G401 (cell line): ENCODE measurements at regions not wholly inside any gene's neighbourhood (a gene's known extent, or its start where the extent isn't known, plus 50 kb on each side); places are given as distances from the start of the nearest gene placed in this dataset.
"Not testable (repeated sequence)": the region's sequence is repeated elsewhere in the genome, so short reads cannot be mapped to it uniquely, and the experiment has no call there.

Experiments
- DNase-seq: peaks from one replicate; pipeline ENCODE4 v3.0.0-alpha.2; 2015; ENCODE audit warnings: low spot score
- in situ Hi-C: cut with HindIII; loops from 2 replicates; pipeline ENCODE4 v1.10.0; 2016; ENCODE audit warnings: low sequenced_read_pairs, mixed read lengths

DNA sequence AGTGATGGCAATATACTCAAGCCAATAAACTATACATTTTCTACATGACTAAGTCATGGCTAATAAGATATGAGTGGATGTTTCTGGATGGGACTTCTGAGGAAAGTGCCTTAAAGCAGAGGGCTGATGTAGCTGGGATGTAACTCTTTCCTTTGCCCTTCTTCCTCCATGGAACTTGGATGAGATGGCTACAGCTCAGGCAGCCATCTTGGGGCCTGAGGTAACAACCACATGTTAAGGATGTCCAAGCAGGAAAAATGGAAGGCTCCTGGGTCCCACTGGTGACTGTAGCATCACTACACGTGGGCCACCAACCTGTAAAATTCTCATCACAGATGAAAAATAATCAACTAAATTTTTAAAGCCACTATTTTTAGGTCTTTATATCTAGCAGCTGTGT, 54.4 kb upstream of the GRIP1 start:
- DNase-seq = no peak
- in situ Hi-C loops = no loop called here

DNA sequence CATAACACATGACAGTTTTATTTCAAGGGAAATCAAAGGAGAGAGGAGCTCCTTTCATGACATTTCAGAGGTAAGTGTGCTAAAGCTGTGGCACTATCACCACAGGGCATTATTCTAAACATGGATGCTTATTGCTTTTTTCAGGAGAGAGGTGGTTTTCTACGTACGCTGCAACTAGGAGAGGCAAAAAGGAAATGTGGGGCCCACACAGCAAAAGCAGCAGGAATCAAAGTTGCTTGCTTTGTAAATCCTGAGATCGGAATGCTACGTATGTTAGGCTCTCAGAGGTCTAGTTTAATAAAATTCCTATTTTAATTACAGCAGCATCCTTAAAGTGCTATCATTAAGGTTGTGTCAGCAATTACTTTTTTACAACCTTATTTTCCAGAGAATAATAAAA, 55.0 kb upstream of the GRIP1 start:
- in situ Hi-C loops = no loop called here
- DNase-seq = no peak

DNA sequence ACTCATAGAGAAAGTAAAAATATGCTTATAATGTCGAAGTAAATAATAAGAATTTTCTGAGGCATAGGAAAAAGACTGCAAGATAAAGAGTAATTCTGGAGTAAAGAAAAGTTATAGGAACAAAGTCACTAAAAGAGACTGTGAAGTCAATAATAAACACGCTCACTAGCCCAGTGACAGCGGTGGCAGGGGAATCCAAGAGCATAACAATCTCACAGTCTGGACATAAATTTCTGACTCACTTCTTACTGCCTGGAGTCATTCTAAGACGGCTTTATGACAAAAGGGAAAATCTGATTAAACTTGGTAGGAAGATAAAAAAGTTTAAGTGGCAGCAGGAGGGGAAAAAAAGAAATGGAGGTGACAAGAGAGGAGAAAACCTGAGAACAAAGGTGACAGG, 56.4 kb upstream of the GRIP1 start:
- DNase-seq = no peak
- in situ Hi-C loops = no loop called here

- no peak for DNase-seq
- in situ Hi-C loops = no loop called here
Measured at GRCh38 chr12:66736931-66737330, 58.1 kb upstream of the GRIP1 start.

GRCh38 chr12:66739266-66739665, 60.4 kb upstream of the GRIP1 start:
- DNase-seq = no peak
- in situ Hi-C loops = no loop called here

GRCh38 chr12:66739940-66740651, 61.2 kb upstream of the GRIP1 start:
- DNase-seq = no peak
- in situ Hi-C loops = no loop called here

DNA sequence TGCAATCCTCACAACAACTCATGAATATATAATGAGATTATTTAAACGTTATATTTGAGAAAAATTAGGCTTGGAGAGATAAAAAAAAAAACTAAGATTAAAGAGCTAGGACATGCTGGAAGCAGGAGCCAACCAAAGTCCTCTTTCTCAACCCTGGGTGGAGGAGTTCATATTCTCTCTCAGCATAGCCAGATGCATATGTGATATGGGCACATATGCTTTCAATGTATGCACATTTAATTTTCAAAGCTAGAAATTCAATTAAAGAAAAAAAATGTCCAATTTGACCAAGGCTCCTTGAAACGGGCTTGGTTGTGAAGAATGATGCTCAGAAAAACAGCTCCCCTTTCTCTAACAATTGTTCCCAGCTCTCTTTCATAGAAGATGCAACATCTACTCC, 61.9 kb upstream of the GRIP1 start:
- in situ Hi-C loops = no loop called here
- DNase-seq = no peak

DNA sequence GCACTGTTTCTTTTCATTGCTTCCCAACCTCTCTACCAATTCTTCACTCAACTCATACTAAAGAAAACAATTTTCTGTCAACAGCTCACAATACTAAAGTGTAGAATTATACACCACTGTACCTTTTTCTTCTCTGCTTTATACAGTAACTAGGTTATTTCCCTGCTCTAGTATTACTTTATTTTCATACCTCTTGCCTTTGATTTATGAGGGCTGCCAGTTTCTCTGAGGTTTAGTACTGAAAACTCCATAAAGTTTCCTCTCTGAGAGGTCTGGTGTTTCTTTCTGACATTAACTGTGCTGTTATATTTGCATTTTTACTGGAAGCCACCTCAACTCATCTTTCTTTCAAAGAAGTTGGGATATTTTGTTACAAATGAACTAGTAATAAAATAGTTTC, 63.0 kb upstream of the GRIP1 start:
- in situ Hi-C loops = no loop called here
- no peak for DNase-seq

DNA sequence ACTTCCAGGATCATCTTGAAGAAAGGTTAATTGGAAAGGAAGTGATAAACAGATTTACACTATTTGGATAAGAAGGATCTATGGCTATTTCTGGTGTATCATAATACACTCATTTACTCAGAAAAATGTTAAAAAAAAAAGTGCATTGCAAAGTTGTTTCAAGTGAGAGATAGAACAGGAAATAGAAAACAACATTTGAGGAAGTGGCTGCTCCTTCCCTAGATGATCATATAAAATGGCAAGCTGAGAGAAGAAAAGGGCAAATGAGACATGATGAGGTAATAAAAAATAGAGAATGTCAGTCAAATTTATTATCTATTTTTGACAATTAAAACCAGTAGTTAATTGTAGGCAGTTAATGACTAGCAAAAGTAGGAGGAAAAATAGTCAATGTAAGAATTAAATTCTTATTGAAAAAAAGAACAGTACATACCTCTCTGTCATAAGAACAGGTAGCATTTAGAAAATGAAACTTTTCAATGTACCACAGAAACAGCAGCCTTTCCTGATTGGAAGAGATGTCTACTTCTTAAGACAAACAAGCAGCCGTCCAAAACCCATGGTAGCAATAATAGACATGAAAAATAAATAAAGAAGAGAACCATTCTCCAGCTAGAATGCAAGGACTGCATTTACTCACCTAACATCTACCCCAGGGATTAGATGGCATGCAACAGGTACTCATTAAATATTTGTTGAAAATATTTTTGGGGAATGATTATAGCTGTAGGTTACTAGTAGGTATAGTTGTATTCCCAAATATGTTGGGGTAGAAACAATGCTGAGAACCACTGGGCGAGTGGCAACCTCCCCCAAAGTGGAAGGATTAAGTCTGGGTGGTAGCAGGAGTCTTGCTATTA, 63.9 kb upstream of the GRIP1 start:
- DNase-seq = no peak
- in situ Hi-C loops = no loop called here

GRCh38 chr12:66744461-66744860, 65.6 kb upstream of the GRIP1 start:
- in situ Hi-C loops = no loop called here

DNA sequence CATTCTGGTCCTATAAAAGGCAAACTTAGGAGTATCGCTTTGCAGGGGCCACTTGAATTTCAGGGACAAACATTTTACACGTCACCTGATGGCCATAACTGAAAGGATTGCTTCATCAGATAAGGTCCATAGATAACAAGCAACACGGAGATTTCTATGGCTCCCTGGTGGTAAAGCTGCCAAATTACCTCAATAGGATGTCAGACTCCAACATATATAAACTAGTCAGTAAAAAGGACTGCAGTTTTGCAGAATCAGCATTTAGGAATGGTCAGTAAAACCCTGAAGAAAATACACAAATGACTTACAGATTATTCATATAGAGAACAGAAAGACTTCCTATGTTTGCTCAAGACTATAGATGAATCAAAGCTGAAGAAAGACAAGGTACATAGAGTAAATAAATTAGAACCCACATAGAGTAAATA, 66.1 kb upstream of the GRIP1 start:
- no peak for DNase-seq
- in situ Hi-C loops = no loop called here

More at GRCh38 chr12:66744461-66744860, 65.6 kb upstream of the GRIP1 start:
- DNase-seq = no peak

DNA sequence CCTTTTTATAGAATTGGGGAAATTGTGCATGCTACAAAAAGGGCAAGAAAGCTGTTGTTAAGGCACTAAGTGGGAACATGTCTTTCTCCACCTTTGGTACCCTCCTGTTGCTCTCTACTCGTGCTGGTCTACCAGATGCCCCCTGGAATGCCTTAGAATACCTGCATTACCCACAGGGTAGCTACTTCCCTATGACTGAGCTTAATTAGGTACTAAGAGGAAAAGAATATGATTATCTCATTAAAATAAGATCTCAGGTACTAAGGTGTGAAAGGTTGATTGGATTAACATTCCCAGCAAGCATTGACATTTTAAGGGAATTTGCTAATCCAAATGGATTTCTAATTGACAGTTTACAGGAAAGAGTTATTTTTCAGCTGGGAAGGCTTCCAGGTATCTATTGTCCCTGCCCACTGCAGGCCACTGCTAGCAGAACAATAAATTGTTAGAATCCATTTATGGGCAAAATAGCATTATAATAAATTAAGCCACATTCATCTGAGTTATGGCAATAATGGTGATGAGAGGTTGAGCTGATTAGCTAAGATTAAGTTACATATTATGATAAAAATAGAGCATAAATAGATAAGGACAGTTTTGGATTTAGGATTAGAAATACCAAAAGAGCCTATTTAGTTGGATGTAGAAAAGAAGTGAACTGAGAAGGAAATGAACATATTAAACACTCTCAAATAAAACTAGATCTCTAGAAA, 67.8 kb upstream of the GRIP1 start:
- in situ Hi-C loops = no loop called here
- DNase-seq = no peak

DNA sequence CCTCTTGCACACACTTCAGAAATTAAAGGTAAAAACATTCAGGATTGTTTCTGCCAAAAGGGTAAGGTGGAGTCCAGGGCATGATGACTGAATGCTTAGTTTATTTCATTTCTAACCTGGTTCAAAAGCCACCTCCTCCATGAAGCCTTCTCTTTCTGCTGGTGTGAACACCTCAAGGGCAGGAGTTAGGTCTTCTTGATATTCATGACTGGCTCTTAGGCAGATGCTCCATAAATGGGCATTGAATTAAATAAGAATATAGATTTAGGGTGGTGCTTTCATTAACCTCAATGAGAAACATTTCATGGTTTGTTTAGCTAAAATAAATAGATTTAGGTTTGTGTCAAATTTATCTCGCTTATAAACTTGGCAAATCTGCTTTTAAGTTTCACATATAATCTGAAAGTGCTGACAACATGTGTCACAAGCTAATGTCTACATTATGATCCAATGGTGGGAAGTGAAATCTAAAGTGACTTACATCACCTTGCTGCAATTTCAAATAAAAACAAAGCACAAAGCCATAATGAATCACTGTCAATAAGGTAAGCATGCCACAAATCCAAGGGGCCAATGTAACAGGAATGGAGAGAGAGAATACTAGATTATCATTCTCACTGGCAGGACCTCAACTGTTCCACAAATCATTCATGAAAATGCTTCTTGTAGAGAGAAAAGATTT, 72.7 kb upstream of the GRIP1 start:
- in situ Hi-C loops = no loop called here
- no peak for DNase-seq

DNA sequence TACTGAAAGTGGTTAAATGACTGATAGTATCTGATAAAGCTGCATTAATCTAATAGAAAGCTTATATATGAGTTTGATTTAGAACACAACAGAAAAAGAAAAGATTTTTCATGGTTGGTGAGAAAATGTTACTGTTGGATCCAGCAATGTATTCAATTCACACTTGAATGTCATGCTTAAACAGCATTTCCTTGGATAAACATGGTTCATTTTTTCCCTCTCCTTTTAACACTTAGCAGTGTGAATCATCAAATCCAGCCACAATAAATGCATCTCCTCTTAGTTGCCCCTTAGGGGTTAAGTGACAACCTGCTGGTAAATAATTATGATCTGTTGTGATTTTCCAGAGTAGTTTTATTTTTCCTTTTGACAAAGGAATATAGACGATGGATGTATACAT, 74.9 kb upstream of the GRIP1 start:
- in situ Hi-C loops = no loop called here
- DNase-seq = no peak

GRCh38 chr12:66755727-66756395, 77.0 kb upstream of the GRIP1 start:
- DNase-seq = no peak
- in situ Hi-C loops = no loop called here

DNA sequence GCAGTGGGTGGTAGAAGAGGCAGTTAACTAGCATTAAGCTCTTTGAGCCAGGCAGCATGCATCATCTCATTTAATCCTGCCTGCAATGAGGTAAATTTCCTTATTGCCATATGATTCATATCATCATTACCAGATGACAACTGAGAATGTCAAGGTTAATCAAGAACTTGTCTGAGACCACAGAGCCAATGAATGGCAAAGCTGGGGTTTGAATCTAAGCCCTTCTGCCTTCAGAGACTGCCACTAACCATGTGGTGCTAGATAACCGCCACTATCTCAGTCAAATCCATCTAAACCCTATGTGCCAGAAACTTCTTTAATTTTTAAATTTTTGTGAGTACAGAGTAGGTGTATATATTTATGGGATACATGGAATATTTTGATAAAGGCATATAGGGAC, 77.8 kb upstream of the GRIP1 start:
- no peak for DNase-seq
- in situ Hi-C loops = no loop called here

DNA sequence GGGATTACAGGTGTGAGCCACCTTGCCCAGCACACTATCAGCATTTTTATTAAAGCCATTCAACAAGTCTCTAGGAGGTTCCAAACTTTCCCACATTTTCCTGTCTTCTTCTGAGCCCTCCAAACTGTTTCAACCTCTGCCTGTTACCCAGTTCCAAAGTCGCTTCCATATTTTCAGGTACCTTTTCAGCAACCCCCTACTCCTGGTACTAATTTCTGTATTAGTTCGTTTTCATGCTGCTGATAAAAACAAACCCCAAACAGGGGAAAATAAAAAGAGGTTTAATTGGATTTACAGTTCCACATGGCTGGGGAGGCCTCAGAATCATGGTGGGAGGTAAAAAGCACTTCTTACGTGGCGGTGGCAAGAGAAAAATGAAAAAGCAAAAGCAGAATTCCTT, 81.2 kb upstream of the GRIP1 start:
- DNase-seq, in situ Hi-C loops: not testable (repeated sequence)

DNA sequence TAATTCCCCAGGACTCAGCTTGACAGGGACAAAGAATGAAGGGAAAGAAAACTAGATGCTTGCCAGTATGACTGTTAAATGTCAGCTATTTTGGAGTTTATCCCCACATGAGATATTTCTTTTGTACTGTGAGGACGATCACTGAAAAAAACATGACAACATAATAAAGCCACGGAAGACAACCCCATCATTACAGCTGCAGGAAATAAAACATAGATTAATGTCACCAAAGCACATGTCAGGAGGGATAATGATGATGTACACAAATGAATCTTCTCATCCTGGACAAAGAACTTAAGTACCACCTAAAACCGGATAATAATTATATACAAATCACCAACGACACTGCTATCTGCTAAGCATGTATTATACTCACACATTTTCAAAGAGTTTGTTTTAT, 84.6 kb upstream of the GRIP1 start:
- no peak for DNase-seq
- in situ Hi-C loops = no loop called here

- no peak for DNase-seq
- in situ Hi-C loops = no loop called here
Measured at GRCh38 chr12:66765204-66765603, 86.3 kb upstream of the GRIP1 start.
